ENCODE measurements at regions not wholly inside any gene's neighbourhood (a gene's known extent, or its start where the extent isn't known, plus 50 kb on each side); places are given as distances from the start of the nearest gene placed in this dataset.

DNA sequence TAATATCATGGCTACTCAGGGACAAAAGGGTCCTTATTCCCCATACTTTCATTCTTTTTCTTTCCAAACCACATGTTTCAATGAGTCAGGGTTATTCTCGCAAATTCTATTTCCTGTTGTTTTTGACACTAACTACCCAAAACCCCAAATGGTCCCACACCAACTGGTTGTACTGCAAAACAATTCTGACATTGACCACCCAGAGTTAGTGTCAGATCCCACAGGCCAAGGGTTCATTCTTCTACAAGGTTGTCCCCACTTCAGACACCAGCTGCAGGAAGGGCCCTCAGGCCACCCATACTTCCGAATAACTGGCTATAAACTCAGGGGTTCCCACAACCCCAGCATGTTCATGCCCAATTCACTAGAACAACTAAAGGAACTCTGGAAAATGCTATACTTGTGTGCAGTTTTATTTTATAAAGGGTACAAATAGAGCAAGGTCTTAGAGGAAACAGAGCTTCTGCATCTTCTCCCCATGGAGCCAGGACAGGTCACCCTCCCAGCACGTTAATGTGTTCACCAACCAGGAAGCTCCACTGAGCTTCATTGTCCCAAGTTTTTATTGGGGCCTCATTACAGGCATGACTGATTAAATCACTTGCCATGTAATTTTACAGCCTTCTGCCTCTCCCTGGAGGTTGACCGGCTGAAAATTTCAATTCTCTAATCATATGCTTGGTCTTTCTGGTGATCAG, 334.8 kb downstream of the DRD1 start:
- H3K4me1 ChIP-seq (ENCODE audit: control insufficient read depth in 1 of 2, insufficient read depth in 2 of 2, low read length in 2 of 2) = no peaks in the 10 kb centered on the region
- no peak overlapping the region for H4K91ac ChIP-seq (ENCODE audit: low read depth, low read length)
- H2BK120ac ChIP-seq (ENCODE audit: insufficient read depth, low read length, poor library complexity) = no peak overlapping the region
- H3K9me3 ChIP-seq (ENCODE audit: insufficient read depth, low read depth, low read length) = peaks cover 4% of the 10 kb centered on the region
- H4K8ac ChIP-seq (ENCODE audit: low read depth, low read length) = no peak overlapping the region
- no peak overlapping the region for H4K12ac ChIP-seq (ENCODE audit: low read depth, low read length)
- DNase-seq = no peak
- H3K79me2 ChIP-seq (ENCODE audit: control insufficient read depth, insufficient read depth, low read length, poor library complexity) = no peaks in the 10 kb centered on the region
- H2BK12ac ChIP-seq (ENCODE audit: low read length) = no peak overlapping the region
- WGBS (ENCODE audit: extremely low coverage, insufficient coverage, insufficient read length) = no CpG with 5 or more reads among the region's 4 CpGs
- no peak overlapping the region for H2BK5ac ChIP-seq (ENCODE audit: low read depth, low read length, poor library complexity)
- H3K18ac ChIP-seq (ENCODE audit: low read length) = no peak overlapping the region
- no peak overlapping the region for H3K4me2 ChIP-seq (ENCODE audit: low read length)
- H3K27me3 ChIP-seq (ENCODE audit: insufficient read depth, low read length) = no peaks in the 10 kb centered on the region
- H3K36me3 ChIP-seq (ENCODE audit: control insufficient read depth in 1 of 2, insufficient read depth in 2 of 2, low read length in 2 of 2) = no peaks in the 10 kb centered on the region
- H2AFZ ChIP-seq (ENCODE audit: insufficient read depth, low read length, poor library complexity) = no peak overlapping the region
- H3K27ac ChIP-seq (ENCODE audit: low read depth, low read length) = no peak overlapping the region
- H3K79me1 ChIP-seq (ENCODE audit: low read length) = no peaks in the 10 kb centered on the region
- no peak overlapping the region for H3K4ac ChIP-seq (ENCODE audit: low read depth, low read length)
- no peak overlapping the region for H3K9ac ChIP-seq (ENCODE audit: low read length)
- H2AK5ac ChIP-seq (ENCODE audit: low read length) = no peak overlapping the region
- H3K14ac ChIP-seq (ENCODE audit: low read length) = no peak overlapping the region
- no peak overlapping the region for H3K23ac ChIP-seq (ENCODE audit: low read length)
- H3K4me3 ChIP-seq (ENCODE audit: low read depth, low read length) = no peak overlapping the region

- Histone ChIP-seq H4K91ac (ENCODE audit: low read depth, low read length) (no peak overlapping the region), H3K27ac (ENCODE audit: low read depth, low read length) (no peak overlapping the region), H2BK12ac (ENCODE audit: low read length) (no peak overlapping the region), H3K18ac (ENCODE audit: low read length) (no peak overlapping the region), H3K9me3 (ENCODE audit: insufficient read depth, low read depth, low read length) (peaks cover 4% of the 10 kb centered on the region), H4K8ac (ENCODE audit: low read depth, low read length) (no peak overlapping the region), H3K79me1 (ENCODE audit: low read length) (no peaks in the 10 kb centered on the region), H2AK5ac (ENCODE audit: low read length) (no peak overlapping the region), H3K27me3 (ENCODE audit: insufficient read depth, low read length) (no peaks in the 10 kb centered on the region), H2BK5ac (ENCODE audit: low read depth, low read length, poor library complexity) (no peak overlapping the region), H3K4me1 (ENCODE audit: control insufficient read depth in 1 of 2, insufficient read depth in 2 of 2, low read length in 2 of 2) (no peaks in the 10 kb centered on the region), H3K36me3 (ENCODE audit: control insufficient read depth in 1 of 2, insufficient read depth in 2 of 2, low read length in 2 of 2) (no peaks in the 10 kb centered on the region), H3K14ac (ENCODE audit: low read length) (no peak overlapping the region), H2AFZ (ENCODE audit: insufficient read depth, low read length, poor library complexity) (no peak overlapping the region), H2BK120ac (ENCODE audit: insufficient read depth, low read length, poor library complexity) (no peak overlapping the region), H3K79me2 (ENCODE audit: control insufficient read depth, insufficient read depth, low read length, poor library complexity) (no peaks in the 10 kb centered on the region), H3K9ac (ENCODE audit: low read length) (no peak overlapping the region), H3K23ac (ENCODE audit: low read length) (no peak overlapping the region), H4K12ac (ENCODE audit: low read depth, low read length) (no peak overlapping the region), H3K4me3 (ENCODE audit: low read depth, low read length) (no peak overlapping the region), H3K4me2 (ENCODE audit: low read length) (no peak overlapping the region), H3K4ac (ENCODE audit: low read depth, low read length) (no peak overlapping the region)
- DNase-seq = no peak
- 100% methylated on average over 2 of the region's 5 CpGs for WGBS (ENCODE audit: extremely low coverage, insufficient coverage, insufficient read length)
Measured at GRCh38 chr5:175107865-175108264, 336.1 kb downstream of the DRD1 start.

- no peak overlapping the region for H3K4me2 ChIP-seq (ENCODE audit: low read length)
- H2AFZ ChIP-seq (ENCODE audit: insufficient read depth, low read length, poor library complexity) = no peak overlapping the region
- no peak overlapping the region for H3K4ac ChIP-seq (ENCODE audit: low read depth, low read length)
- H3K23ac ChIP-seq (ENCODE audit: low read length) = no peak overlapping the region
- peaks cover 4% of the 10 kb centered on the region for H3K9me3 ChIP-seq (ENCODE audit: insufficient read depth, low read depth, low read length)
- no peak overlapping the region for H2BK120ac ChIP-seq (ENCODE audit: insufficient read depth, low read length, poor library complexity)
- no peaks in the 10 kb centered on the region for H3K27me3 ChIP-seq (ENCODE audit: insufficient read depth, low read length)
- no peak for DNase-seq
- no peak overlapping the region for H3K4me3 ChIP-seq (ENCODE audit: low read depth, low read length)
- no peak overlapping the region for H2AK5ac ChIP-seq (ENCODE audit: low read length)
- no peaks in the 10 kb centered on the region for H3K4me1 ChIP-seq (ENCODE audit: control insufficient read depth in 1 of 2, insufficient read depth in 2 of 2, low read length in 2 of 2)
- no peak overlapping the region for H4K12ac ChIP-seq (ENCODE audit: low read depth, low read length)
- no CpG with 5 or more reads among the region's 1 CpG for WGBS (ENCODE audit: extremely low coverage, insufficient coverage, insufficient read length)
- H3K9ac ChIP-seq (ENCODE audit: low read length) = no peak overlapping the region
- no peak overlapping the region for H2BK12ac ChIP-seq (ENCODE audit: low read length)
- no peak overlapping the region for H4K91ac ChIP-seq (ENCODE audit: low read depth, low read length)
- no peaks in the 10 kb centered on the region for H3K36me3 ChIP-seq (ENCODE audit: control insufficient read depth in 1 of 2, insufficient read depth in 2 of 2, low read length in 2 of 2)
- no peak overlapping the region for H3K27ac ChIP-seq (ENCODE audit: low read depth, low read length)
- H2BK5ac ChIP-seq (ENCODE audit: low read depth, low read length, poor library complexity) = no peak overlapping the region
- H3K79me1 ChIP-seq (ENCODE audit: low read length) = no peaks in the 10 kb centered on the region
- no peak overlapping the region for H3K14ac ChIP-seq (ENCODE audit: low read length)
- H3K79me2 ChIP-seq (ENCODE audit: control insufficient read depth, insufficient read depth, low read length, poor library complexity) = no peaks in the 10 kb centered on the region
- H3K18ac ChIP-seq (ENCODE audit: low read length) = no peak overlapping the region
- no peak overlapping the region for H4K8ac ChIP-seq (ENCODE audit: low read depth, low read length)
Measured at GRCh38 chr5:175107028-175107588, 336.9 kb downstream of the DRD1 start.

DNA sequence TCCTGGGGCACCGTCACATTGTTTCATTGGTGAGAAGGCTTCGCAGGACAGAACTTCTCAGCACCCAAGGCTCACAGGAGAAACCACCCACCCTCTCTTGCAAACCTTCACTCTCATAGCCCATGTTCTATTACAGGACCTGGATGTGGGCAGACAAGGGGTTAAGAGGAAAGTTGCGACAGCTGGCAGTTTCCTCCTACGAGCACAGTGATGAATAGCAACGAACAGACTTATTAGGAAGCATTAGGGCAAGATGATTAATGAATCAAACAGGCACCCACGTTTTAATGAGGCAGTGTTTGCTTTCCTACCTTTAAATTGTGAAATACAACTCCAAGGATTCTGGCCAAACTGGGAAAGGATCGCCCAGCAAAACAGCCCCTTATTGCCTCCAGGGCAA, 339.3 kb downstream of the DRD1 start:
- Histone ChIP-seq H3K14ac (ENCODE audit: low read length) (no peak overlapping the region), H3K27me3 (ENCODE audit: insufficient read depth, low read length) (no peaks in the 10 kb centered on the region), H3K79me2 (ENCODE audit: control insufficient read depth, insufficient read depth, low read length, poor library complexity) (no peaks in the 10 kb centered on the region), H3K79me1 (ENCODE audit: low read length) (no peaks in the 10 kb centered on the region), H3K27ac (ENCODE audit: low read depth, low read length) (no peak overlapping the region), H4K8ac (ENCODE audit: low read depth, low read length) (no peak overlapping the region), H3K4ac (ENCODE audit: low read depth, low read length) (no peak overlapping the region), H3K9me3 (ENCODE audit: insufficient read depth, low read depth, low read length) (peaks cover 4% of the 10 kb centered on the region), H4K91ac (ENCODE audit: low read depth, low read length) (no peak overlapping the region), H3K18ac (ENCODE audit: low read length) (no peak overlapping the region), H2BK120ac (ENCODE audit: insufficient read depth, low read length, poor library complexity) (no peak overlapping the region), H4K12ac (ENCODE audit: low read depth, low read length) (no peak overlapping the region), H3K4me1 (ENCODE audit: control insufficient read depth in 1 of 2, insufficient read depth in 2 of 2, low read length in 2 of 2) (no peaks in the 10 kb centered on the region), H2AK5ac (ENCODE audit: low read length) (no peak overlapping the region), H2BK5ac (ENCODE audit: low read depth, low read length, poor library complexity) (no peak overlapping the region), H3K36me3 (ENCODE audit: control insufficient read depth in 1 of 2, insufficient read depth in 2 of 2, low read length in 2 of 2) (no peaks in the 10 kb centered on the region), H3K4me3 (ENCODE audit: low read depth, low read length) (no peak overlapping the region), H3K23ac (ENCODE audit: low read length) (no peak overlapping the region), H2BK12ac (ENCODE audit: low read length) (no peak overlapping the region), H3K4me2 (ENCODE audit: low read length) (no peak overlapping the region), H2AFZ (ENCODE audit: insufficient read depth, low read length, poor library complexity) (no peak overlapping the region), H3K9ac (ENCODE audit: low read length) (no peak overlapping the region)
- no peak for DNase-seq
- WGBS (ENCODE audit: extremely low coverage, insufficient coverage, insufficient read length) = no CpG with 5 or more reads among the region's 7 CpGs
